AG04450 (cell line): ENCODE measurements at regions not wholly inside any gene's neighbourhood (a gene's known extent, or its start where the extent isn't known, plus 50 kb on each side); places are given as distances from the start of the nearest gene placed in this dataset.

Source experiments
- CTCF ChIA-PET: fragments of 300-600, 350-600 bp; formaldehyde crosslinking; extraction: SDS; loops from one replicate; lab custom pipeline; 2022; ENCODE audit warnings: antibody characterized with exemption, inconsistent platforms; lab: Charles Lee
- POLR2A ChIA-PET: fragments of 350-600 bp; formaldehyde crosslinking; extraction: SDS; loops from one replicate; lab custom pipeline; 2021; ENCODE audit warnings: antibody characterized with exemption, inconsistent platforms; lab: Yijun Ruan, JAX
- DNase-seq: peaks from one replicate; pipeline ENCODE4 v3.0.0-alpha.2; 2011; ENCODE audit warnings: low read depth, low spot score
- H3K27ac ChIP-seq: one replicate; pipeline ENCODE4 v1.5.1; 2012; ENCODE audit warnings: low read depth, low read length, control low read depth
- H3K27me3 ChIP-seq: one replicate; pipeline ENCODE4 v1.6.0; 2012; ENCODE audit warnings: low read length; ENCODE audit not compliant: control insufficient read depth, insufficient read depth
- H3K4me3 ChIP-seq: 2 replicates; pipeline ENCODE4 v1.5.1; 2011; ENCODE audit warnings: mild to moderate bottlenecking, low read depth, low read length, control low read depth
- H3K9me3 ChIP-seq: 2 replicates; pipeline ENCODE4 v1.5.1; 2012; ENCODE audit warnings: low read length; ENCODE audit not compliant: control insufficient read depth, insufficient read depth
- CTCF ChIP-seq: IDR thresholded peaks from 2 replicates; pipeline ENCODE4 v1.5.1; 2011; ENCODE audit warnings: low read depth, low read length, control low read depth, inconsistent platforms

GRCh38 chr4:26105815-26106699 lies 192.0 kb downstream of the SMIM20 start:
- Histone ChIP-seq H3K9me3 (peaks cover 9% of the 10 kb centered on the region), H3K4me3 (no peak overlapping the region), H3K27ac (no peak overlapping the region), H3K27me3 (no peaks in the 10 kb centered on the region)
- ChIA-PET POLR2A (no interaction called here), CTCF (interaction anchor here (1.0 kb wide), 1 partner anchor 249 kb away, joined by 3 read pairs; no protein-coding TSS in a partner anchor)
- no peak for TF ChIP-seq CTCF
- DNase-seq = no peak

GRCh38 chr4:26106776-26107175 lies 192.8 kb downstream of the SMIM20 start:
- no peak for DNase-seq
- peaks cover 14% of the 10 kb centered on the region for H3K9me3 ChIP-seq
- no peaks in the 10 kb centered on the region for H3K27me3 ChIP-seq
- TF ChIP-seq CTCF = no peak
- H3K27ac ChIP-seq = no peak overlapping the region
- ChIA-PET CTCF (interaction anchor here (1.0 to 1.3 kb wide), 2 partner anchors 224 to 248 kb away, joined by 3 read pairs; no protein-coding TSS in a partner anchor), POLR2A (no interaction called here)
- H3K4me3 ChIP-seq = no peak overlapping the region

- CTCF ChIA-PET = interaction anchor here (1.1 to 1.3 kb wide), 2 partner anchors 26 to 223 kb away, joined by 3 read pairs; no protein-coding TSS in a partner anchor
- no peak for TF ChIP-seq CTCF
- Histone ChIP-seq H3K27me3 (no peaks in the 10 kb centered on the region), H3K4me3 (no peak overlapping the region), H3K27ac (no peak overlapping the region), H3K9me3 (peaks cover 19% of the 10 kb centered on the region)
- no peak for DNase-seq
- POLR2A ChIA-PET = no interaction called here
Measured at GRCh38 chr4:26108054-26108453, 194.0 kb downstream of the SMIM20 start.

- DNase-seq = no peak
- no peak overlapping the region for H3K4me3 ChIP-seq
- peaks cover 31% of the 10 kb centered on the region for H3K9me3 ChIP-seq
- CTCF ChIA-PET = no interaction called here
- POLR2A ChIA-PET = no interaction called here
- TF ChIP-seq CTCF = no peak
- no peak overlapping the region for H3K27ac ChIP-seq
- no peaks in the 10 kb centered on the region for H3K27me3 ChIP-seq
Measured at GRCh38 chr4:26110493-26110892, 196.5 kb downstream of the SMIM20 start.

GRCh38 chr4:26113339-26113940 lies 199.4 kb downstream of the SMIM20 start:
- POLR2A ChIA-PET = no interaction called here
- no peak for TF ChIP-seq CTCF
- Histone ChIP-seq H3K27ac (no peak overlapping the region), H3K4me3 (no peak overlapping the region), H3K27me3 (peaks cover 4% of the 10 kb centered on the region), H3K9me3 (peaks cover 36% of the 10 kb centered on the region)
- no peak for DNase-seq
- CTCF ChIA-PET = no interaction called here
